ENCODE measurements at regions not wholly inside any gene's neighbourhood (a gene's known extent, or its start where the extent isn't known, plus 50 kb on each side); places are given as distances from the start of the nearest gene placed in this dataset.
"Not testable (repeated sequence)": the region's sequence is repeated elsewhere in the genome, so short reads cannot be mapped to it uniquely, and the experiment has no call there.

DNA sequence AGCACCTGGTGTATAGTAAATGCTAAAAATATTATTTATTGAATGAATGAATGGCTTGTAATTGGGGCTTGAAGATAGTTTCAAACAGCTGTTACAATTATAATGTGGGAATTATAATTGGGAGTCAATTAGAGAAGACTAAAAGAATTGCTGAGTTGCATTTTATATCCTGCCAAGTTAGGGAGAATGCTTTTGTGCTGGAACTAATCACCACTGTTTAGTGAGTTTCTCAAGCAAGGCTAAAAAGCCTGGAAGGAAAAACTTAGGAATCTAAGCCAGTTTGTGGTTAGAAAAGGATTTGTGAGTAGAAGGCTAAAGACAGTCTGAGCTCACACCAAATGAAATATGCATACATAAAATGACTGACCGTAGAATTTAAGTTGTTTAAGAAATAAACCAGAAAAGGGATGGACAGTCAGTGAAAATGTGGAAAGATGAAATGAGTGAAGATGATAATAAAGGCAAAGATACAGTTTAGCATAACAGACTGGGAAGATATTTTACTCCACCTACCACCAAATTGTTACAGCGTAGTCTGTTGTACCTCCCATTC lies 647.7 kb upstream of the FSHR start:
- DNase-seq = no peak

DNA sequence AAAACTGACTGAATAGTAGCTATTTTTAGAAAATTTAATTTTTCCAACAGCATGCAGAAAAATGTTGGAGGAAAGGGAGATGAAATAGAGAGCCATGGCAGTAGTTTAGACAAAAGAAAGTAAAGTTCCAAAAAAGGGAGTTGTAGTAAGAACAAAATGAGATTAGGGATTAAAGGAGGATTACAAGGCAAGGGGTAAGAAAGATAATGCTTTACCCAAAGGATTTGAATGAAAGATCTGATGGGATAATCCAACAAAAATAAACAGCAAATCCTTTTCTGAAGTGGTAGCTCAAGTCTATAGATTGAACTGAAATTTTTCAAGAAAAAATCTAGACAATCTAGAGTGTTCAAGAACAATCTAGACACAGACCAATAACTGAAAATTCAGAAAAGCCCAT lies 644.3 kb upstream of the FSHR start:
- DNase-seq = no peak

DNA sequence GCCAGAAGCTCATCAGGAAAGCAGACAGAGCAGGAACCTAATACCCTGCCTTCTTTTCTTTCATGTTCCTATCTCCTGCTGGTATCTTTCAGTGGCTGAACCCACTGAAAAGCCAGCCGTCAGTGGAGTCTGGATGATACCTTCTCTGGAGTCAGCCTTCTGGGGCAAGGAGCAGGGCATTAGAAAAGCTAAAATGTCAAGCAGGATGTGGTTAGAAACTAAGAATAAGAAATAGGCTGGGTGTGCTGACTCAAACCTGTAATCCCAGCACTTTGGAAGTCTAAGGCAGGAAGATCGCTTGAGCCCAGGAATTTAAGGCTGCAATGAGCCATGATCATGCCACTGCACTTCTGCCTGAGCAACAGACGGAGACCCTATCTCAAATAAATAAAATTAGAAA lies 642.0 kb upstream of the FSHR start:
- DNase-seq = no peak

DNA sequence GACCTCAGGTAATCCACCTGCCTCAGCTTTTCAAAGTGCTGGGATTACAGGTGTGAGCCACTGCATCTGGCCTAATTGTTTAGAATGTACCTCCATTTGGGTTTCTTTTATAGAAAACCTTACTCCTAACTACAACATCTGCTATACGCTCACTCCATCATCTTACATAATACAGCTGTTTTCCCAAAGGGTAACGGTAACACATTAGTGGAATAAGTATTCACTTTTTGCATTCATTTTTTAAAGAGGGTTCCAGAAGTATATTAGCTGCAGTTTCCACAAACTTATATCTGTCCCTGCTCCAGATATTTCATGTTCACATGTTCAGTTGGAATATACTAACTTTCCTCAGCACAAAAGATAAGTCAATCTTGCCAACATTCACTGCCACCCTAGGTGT lies 640.1 kb upstream of the FSHR start:
- no peak for DNase-seq

DNA sequence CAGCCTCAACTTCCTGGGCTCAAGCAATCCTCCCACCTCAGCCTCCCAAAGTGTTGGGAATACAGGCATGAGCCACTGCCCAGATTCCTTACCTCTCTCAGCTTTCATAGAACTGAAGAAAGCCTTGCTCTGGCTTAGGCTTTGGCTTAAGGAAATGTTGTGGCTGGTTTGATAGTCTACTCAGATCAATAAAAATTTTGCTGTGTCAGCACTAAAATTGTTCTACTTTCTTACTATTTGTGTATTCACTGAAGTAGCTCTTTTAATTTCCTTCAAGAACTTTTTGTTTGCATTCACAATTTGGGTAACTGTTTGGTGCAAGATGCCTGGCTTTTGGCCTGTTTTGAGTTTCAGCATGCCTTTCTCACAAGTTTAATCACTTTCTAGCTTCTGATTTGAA lies 634.0 kb upstream of the FSHR start:
- DNase-seq = no peak

DNA sequence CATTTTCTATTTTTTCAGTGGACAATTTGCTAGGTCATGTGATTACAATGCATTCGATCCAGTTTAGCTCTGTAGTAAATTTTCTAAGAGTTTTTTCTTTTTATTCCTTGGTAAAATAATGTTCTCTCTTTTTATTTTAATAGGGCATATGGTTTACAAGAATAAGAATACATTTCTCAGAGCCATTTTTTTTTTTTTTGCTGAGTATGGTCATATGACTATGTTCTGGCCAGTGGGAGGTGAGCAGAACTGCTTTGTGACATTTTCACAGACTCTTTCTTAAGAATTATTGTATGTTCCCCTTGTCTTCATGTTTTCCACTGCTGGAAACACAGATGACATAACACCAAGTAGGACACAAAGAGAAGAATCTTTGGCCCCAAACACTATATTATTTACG lies 626.6 kb upstream of the FSHR start:
- DNase-seq = no peak

DNA sequence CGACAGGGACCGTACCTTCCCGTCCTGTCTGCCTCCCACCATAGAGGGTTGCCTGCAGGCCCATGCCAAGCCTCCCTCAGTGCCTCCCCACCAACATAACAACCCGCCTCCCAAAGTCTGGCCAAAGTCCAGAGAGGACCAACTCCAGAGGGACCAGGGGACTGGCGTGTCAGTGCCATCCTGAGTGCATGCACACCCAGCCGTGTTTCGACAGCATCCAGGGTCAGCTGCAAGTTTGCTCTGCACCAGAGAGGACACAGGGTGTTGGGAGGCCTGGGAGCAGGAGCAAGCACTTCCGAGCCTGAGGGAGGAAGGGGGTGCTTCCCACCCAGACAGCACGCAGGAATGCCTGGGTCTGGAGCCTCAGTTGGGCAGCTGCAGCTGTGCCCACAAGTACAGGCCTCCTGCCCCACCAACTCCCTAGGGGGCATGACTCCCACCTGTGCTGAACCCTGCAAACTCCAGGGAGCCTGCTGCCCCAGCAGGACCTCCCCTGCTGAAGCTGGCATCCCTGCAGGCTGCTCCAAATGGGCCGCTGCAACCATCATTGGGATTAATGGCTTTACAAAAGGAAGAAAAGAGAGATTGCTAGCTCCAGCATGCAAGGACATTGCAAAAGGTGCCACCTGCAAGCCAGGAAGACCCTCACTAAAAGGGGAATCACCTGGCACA lies 618.1 kb upstream of the FSHR start:
- DNase-seq = no peak

DNA sequence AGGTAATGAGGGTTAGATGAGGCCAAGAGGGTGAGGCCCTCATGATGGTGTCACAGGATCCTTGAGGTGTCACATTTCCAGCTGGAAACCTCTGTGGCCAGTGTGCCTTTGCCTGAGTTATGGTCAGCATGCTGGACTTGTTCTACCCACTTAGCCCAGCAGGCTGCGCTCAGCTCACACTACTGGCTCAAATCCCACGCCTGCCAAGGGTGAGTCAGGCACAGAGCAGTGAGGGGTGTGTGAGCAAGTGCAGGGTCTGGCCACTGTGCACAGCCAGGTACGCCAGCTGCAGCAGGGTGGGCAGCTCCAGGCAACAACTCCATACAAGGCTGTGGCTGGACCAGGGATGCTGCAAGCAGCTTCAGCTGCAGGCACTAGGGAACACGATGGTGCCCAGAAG lies 616.6 kb upstream of the FSHR start:
- no peak for DNase-seq

DNA sequence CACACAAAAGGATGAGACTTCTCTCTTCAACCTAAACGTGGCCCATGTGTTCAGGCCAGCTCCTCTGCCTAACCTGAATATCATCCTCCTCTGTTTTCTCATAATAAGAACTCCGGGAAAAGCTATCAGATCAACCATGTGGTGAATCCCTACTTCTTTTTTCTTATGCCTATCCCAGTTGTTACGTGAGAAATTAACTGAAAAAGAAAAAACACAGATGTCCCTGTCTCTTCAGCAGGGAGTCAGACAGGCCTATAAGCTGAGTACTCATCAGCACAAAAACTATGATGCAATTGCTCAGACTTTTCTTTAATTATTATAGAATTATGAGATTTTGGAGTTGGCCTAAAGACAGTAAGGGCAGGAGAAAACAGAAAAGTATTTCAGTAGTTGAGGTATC lies 613.0 kb upstream of the FSHR start:
- DNase-seq = no peak

DNA sequence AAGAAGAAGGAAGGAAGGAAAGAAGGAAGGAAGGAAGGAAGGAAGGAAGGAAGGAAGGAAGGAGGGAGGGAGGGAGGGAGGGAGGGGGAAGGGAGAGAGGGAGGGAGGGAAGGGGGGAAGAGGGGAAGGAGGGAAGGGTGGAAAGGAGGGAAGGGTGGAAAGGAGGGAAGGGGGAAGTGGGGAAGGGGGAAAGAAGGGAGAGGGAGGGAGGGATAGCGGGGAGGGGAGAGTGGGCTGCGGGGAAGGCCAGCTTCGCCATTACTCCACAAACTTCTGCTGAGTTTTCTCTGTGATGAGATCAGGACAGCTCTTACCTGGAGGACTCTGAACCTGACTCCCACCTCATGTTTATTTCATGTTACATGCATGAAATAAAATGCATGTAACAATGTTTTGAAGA lies 601.5 kb upstream of the FSHR start:
- DNase-seq = no peak

DNA sequence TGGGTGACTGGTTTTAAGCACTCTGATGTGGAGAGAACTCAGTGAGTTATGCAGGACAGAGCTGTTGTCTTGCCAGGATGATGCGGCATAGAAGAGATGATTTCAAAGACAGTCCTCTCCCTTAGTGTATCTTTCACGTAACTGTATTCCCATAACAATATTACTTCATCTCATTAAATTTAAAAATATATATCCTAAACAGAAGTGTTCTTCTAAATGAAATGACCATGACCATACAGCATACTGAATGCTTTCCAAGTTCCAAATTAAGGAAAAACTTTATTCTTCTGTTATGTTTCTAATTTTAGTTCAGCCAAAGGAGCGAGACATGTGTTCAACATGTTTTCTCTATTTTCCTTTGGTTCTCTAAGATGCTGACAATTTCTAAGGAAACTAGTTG lies 600.1 kb upstream of the FSHR start:
- DNase-seq = no peak

DNA sequence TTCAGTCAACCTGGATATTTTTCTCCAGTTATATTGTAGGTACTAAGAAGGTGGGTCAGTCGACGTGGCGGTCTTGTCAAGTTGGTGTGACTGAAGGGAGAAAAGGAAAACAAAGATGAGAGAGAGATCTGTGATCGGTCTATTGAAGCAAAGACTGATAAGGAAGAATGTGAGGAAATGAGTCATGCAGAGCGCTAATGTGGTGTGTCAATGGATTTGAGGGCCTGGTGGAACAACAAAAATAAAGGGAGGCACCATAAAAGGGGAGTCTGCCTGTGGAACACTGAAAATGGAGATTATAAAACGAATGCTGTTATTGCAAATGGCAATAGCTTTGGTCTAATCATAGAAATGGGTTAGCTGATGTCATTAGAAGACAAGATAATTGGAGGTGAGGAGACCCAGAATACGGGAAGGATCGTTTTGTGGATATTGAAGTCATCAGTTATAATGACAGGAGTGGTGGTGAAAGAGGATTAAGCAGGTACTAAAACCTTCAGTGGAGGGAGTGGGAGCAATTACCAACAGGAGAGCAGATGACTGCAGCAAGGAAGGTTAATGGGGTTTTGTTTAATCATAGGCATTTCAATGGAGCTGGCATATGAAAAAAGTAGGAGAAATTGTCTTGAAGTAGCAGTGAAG lies 599.1 kb upstream of the FSHR start:
- DNase-seq = no peak

DNA sequence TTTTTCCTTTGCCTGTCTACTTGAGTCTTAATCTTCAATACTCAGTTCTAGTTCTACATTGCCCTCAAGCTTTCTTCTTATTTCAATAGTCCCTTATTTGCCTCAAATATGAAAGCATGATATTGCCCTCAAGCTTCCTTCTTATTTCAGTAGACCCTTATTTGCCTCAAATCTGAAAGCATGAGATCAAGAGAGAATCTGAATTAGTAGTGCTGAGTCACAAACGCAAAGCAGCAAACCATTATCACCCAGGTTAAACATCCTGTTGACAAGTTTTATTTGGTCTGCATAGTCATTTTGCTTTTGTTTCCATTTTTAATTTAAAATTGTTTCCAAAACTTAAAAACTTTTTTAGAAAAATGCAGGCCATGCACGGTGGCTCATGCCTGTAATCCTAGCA lies 583.3 kb upstream of the FSHR start:
- DNase-seq = no peak

DNA sequence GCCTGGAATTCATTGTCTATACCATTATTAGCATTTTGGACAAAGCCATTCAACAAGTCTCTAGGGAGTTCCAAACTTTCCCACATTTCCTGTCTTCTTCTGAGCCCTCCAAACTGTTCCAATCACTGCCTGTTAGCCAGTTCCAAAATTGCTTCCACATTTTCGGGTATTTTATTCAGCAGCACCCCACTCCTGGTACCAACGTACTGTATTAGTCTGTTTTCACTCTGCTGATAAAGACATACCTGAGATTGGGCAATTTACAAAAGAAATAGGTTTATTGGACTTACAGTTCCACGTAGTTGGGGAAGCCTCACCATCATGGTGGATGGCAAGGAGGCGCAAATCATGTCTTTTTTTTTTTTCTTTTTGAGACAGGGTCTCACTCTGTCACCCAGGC lies 578.6 kb upstream of the FSHR start:
- DNase-seq = not testable (repeated sequence)

DNA sequence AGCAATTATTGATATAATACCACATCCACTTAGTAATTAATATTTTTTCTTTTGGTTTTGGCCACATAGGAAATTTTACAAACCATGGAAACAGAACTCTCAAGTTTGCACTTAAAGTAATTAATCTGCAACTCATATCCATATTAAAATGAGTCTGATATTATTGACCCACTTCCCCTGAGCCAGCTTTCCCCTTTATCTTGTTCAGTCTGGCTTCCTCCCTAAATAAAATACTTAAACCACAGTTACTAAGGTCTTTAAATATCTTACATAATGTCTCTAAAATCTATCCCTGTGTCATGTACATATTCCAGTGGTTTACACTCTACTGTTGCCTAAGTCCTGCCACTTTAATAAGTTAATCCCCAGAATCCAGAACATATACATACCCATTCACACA lies 564.9 kb upstream of the FSHR start:
- no peak for DNase-seq

DNA sequence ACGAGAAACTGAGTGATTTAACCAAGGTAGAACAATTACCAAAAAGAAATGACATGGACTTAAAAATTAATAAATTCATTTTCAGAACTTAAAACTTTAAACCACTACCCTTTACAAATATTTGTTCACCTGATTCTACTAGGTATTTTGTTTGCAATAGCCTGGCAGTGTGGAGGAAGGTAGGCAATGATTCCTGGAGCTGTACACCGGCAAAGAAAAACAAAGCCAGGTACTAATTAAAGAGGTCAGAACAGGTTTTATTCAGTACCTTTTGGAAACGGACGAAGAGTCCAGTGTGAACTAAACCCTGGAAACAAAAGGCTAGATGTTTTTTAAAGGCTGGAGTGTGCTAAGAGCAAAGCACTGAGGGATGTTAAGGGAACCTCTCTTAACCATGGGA lies 561.3 kb upstream of the FSHR start:
- no peak for DNase-seq

DNA sequence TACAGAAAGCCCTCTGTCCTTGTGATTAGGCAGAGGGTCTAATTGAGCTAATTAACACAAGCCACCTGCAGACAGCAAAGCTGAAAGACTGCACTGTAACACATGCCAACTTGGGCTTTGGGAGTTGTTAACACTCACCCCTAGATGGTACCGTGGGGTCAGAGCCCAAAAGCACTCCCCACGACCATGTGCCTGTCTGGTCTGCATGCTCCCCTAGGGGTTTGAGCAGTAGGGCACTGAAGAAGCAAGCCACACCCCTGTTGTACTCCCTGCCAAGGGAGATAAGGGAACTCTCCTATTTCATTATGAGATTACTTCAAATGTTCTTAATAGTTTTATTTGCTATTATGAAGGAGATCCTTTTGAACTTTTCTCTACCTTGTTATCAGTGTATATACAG lies 560.1 kb upstream of the FSHR start:
- no peak for DNase-seq

DNA sequence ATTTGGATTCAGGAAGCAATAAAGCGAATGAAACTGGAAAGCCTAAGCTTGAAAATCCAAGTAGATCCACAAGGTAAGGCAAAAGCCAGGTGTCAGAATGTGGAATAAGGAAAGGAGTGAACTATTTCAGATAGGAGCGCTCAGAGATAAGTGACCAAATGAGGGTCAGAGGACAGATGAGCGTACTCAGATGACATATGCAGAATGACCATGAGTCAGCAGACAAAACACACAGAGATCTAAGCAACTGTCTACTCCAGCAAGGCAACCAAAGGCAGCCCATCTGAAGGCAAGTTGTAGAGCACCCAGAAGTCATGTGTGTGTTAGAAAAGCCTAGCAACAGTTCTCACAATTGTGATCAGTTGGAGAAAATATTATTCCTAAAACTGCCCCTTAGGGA lies 548.4 kb upstream of the FSHR start:
- no peak for DNase-seq

DNA sequence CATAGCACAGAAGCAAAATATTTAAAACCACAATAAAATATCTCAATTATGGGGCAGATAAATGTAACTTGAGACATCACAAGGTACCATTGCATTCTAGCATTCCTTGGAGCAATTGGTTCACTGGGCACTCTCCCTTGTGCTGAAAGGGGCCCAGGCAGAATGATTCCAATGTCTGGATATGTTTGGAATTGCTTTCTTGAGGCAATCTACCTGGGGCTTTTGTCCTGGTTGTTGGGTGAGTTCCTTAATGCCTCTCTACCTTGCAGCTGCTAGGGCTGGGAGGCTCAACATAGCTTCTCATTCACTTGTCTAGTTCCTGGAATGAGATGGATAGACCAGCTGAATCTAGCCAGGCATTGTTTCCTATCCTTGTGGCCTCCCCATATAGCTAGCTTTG lies 539.6 kb upstream of the FSHR start:
- DNase-seq = no peak

DNA sequence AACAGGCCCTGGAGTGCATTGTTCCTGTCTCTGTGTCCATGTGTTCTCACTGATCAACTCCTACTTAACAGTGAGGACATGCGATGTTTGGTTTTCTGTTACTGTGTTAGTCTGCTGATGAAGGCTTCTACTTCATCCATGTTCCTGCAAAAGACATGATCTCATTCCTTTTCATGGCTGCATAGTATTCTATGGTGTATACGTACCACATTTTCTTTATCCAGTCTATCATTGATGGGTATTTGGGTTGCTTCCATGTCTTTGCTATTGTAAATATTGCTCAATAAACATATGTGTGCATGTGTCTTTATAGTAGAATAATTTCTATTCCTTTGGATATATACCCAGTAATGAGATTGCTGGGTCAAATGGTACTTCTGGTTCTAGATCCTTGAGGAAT lies 537.7 kb upstream of the FSHR start:
- not testable (repeated sequence) for DNase-seq

DNA sequence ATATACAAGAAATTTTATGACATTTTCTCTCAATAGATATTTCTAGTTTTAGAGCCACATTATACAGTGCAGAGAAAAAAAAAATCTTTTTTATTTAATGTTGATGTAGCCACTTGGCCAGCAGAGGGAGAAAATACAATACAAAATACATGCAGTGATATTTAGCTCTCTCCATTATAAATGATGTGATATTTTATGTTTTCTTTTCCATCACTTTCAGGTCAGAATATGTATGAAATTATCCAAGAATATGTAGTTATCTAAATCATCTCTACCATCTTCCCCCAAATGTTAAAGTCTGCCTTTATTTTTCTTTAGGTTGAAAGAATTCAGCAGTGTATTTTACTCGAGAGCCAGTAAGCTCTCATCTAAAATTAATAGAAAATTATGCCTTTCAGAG lies 533.6 kb upstream of the FSHR start:
- DNase-seq = no peak

DNA sequence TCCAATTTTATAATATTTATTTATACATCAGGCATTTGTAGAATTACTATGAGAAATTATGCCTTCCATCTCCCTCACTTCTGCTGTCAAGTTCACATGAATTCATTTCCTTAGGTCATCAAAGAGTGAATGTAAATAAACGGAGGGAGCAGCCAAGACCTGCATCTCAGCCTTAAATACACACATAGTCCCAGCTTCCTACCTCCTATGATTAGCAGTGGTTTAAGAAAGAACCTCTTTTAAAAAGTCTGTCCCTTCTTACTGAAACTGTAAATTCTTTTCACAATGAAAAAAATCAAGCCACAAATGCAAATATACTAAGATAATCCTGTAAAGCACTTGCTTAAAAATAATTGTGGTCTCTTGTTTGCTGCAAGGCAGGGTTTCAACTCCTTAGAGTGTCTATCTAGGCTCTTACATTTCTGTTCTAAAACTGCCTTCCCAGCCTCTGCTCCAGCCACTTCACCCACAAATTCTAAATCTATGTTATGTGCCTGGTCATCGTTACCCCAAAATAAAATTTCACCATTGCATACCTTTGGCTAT lies 532.7 kb upstream of the FSHR start:
- DNase-seq = no peak

DNA sequence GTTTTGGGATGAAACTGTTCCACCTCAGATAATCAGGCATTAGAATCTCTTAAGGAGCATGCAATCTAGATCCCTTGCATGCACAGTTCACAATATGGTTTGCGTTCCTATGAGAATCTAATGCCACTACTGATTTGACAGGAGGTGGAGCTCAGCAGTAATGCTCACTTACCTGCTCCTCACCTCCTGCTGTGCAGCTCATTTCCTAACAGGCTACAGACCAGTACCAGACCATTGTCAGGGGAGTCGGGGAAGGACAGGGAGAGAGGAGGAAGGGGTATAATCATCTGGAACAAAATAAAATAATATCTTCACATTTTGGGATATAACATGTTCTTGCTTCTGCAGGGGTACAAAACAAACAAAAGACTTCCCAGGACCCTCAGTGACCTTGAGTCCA lies 532.0 kb upstream of the FSHR start:
- no peak for DNase-seq

DNA sequence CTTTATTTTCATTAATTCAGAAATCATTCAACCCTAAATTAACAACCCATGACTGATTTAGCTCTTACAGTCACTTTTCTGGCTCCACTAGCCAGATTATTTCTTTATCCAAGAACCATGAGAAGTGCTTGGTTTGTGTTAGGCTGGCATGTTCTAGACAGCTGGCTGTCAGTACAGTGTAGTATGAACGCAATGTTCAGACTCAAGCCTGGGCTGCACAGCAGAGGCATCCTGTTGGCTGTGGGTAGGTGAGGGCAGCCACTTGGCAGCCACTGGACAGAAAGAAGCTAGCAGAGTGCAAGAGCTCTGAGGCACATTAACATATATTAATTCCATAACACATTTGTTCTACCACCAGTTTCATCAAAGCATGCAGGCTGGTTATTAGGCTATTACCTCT lies 522.9 kb upstream of the FSHR start:
- no peak for DNase-seq

DNA sequence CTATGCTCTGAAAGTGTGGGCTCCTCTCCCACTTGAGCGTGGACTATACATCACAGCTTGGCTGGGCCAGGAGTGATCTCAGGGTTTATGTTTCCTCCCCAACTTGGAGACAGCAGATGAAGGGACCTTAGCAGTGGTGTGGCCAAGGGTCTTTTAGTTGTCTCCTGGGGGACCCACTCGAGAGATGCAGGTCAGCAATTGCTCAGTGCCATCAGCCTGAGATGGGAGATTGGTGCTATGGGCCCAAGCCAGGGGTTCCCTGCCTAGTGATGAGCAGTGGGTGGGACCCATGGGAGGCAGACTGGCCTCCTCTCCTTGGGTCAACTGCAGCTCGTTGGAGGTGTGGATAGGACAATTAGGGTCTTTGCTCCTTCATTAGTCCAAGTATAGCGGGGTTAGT lies 510.5 kb upstream of the FSHR start:
- DNase-seq = no peak

All from NCI-H2029 (cell line).